Tibial nerve (tissue), 3 donors: ENCODE measurements at regions not wholly inside any gene's neighbourhood (a gene's known extent, or its start where the extent isn't known, plus 50 kb on each side); places are given as distances from the start of the nearest gene placed in this dataset.

Source experiments
- CTCF ChIP-seq, 5 experiments: fragments of 200-600 bp in 3 of 5; fragments of 450-650 bp in 2 of 5; sonication (generic) in 3 of 5; IDR thresholded peaks; one replicate each; pipeline ENCODE4 v1.5.1; 2016 to 2019; ENCODE audit warnings: antibody characterized with exemption in 5 of 5, mild to moderate bottlenecking in 3 of 5, moderate library complexity in 2 of 5
- POLR2A ChIP-seq, 2 donors: fragments of 450-650 bp; IDR thresholded peaks; one replicate each; pipeline ENCODE4 v1.6.1; 2017; ENCODE audit warnings: antibody characterized with exemption in 2 of 2, mild to moderate bottlenecking in 2 of 2, moderate library complexity in 2 of 2

- TF ChIP-seq CTCF (IDR thresholded peaks at IDR 0.05) (no peak), POLR2A (IDR thresholded peaks at IDR 0.05) (no peak)
Measured at GRCh38 chr13:39998166-39998565, 342.7 kb downstream of the COG6 start.
